Activated naive CD8-positive, alpha-beta T cell (primary cell): ENCODE measurements at regions not wholly inside any gene's neighbourhood (a gene's known extent, or its start where the extent isn't known, plus 50 kb on each side); places are given as distances from the start of the nearest gene placed in this dataset.

Source experiments
- H3K27ac Mint-ChIP-seq: one replicate; pipeline ENCODE4 v1.8.0; 2021; ENCODE audit warnings: mixed read lengths
- H3K27me3 Mint-ChIP-seq: one replicate; pipeline ENCODE4 v1.8.0; 2021; ENCODE audit warnings: mixed read lengths
- H3K36me3 Mint-ChIP-seq: one replicate; pipeline ENCODE4 v1.8.0; 2021; ENCODE audit warnings: mixed read lengths
- H3K4me1 Mint-ChIP-seq: one replicate; pipeline ENCODE4 v1.8.0; 2021; ENCODE audit warnings: low read depth, mixed read lengths
- H3K4me3 Mint-ChIP-seq: one replicate; pipeline ENCODE4 v1.8.0; 2021; ENCODE audit warnings: mild to moderate bottlenecking, mixed read lengths
- H3K9me3 Mint-ChIP-seq: one replicate; pipeline ENCODE4 v1.8.0; 2021; ENCODE audit warnings: low read depth, mixed read lengths

GRCh38 chr13:83229574-83230305, 652.5 kb downstream of the SLITRK1 start:
- peaks cover 4% of the 10 kb centered on the region for H3K9me3 Mint-ChIP-seq
- H3K36me3 Mint-ChIP-seq: no peaks in the 10 kb centered on the region
- H3K4me3 Mint-ChIP-seq: no peak overlapping the region
- H3K27ac Mint-ChIP-seq: no peak overlapping the region
- no peaks in the 10 kb centered on the region for H3K4me1 Mint-ChIP-seq
- no peaks in the 10 kb centered on the region for H3K27me3 Mint-ChIP-seq

GRCh38 chr13:83223546-83223945, 658.7 kb downstream of the SLITRK1 start:
- Mint-ChIP-seq H3K4me3 (no peak overlapping the region), H3K4me1 (no peaks in the 10 kb centered on the region), H3K9me3 (peaks cover 12% of the 10 kb centered on the region), H3K27me3 (no peaks in the 10 kb centered on the region), H3K36me3 (no peaks in the 10 kb centered on the region), H3K27ac (no peak overlapping the region)

GRCh38 chr13:83221813-83222241, 660.4 kb downstream of the SLITRK1 start:
- no peaks in the 10 kb centered on the region for H3K36me3 Mint-ChIP-seq
- peaks cover 11% of the 10 kb centered on the region for H3K9me3 Mint-ChIP-seq
- H3K27me3 Mint-ChIP-seq: no peaks in the 10 kb centered on the region
- H3K4me3 Mint-ChIP-seq: no peak overlapping the region
- H3K27ac Mint-ChIP-seq: no peak overlapping the region
- no peaks in the 10 kb centered on the region for H3K4me1 Mint-ChIP-seq

- Mint-ChIP-seq H3K27ac (no peak overlapping the region), H3K36me3 (no peaks in the 10 kb centered on the region), H3K9me3 (peaks cover 11% of the 10 kb centered on the region), H3K27me3 (no peaks in the 10 kb centered on the region), H3K4me3 (no peak overlapping the region), H3K4me1 (no peaks in the 10 kb centered on the region)
Observed at GRCh38 chr13:83221256-83221655, 661.0 kb downstream of the SLITRK1 start.

GRCh38 chr13:83220241-83220640, 662.0 kb downstream of the SLITRK1 start:
- no peaks in the 10 kb centered on the region for H3K4me1 Mint-ChIP-seq
- H3K27ac Mint-ChIP-seq: no peak overlapping the region
- H3K9me3 Mint-ChIP-seq: peaks cover 11% of the 10 kb centered on the region
- no peaks in the 10 kb centered on the region for H3K36me3 Mint-ChIP-seq
- no peaks in the 10 kb centered on the region for H3K27me3 Mint-ChIP-seq
- no peak overlapping the region for H3K4me3 Mint-ChIP-seq

GRCh38 chr13:83219832-83220231, 662.4 kb downstream of the SLITRK1 start:
- H3K4me3 Mint-ChIP-seq: no peak overlapping the region
- H3K27me3 Mint-ChIP-seq: no peaks in the 10 kb centered on the region
- H3K36me3 Mint-ChIP-seq: no peaks in the 10 kb centered on the region
- no peak overlapping the region for H3K27ac Mint-ChIP-seq
- H3K4me1 Mint-ChIP-seq: no peaks in the 10 kb centered on the region
- H3K9me3 Mint-ChIP-seq: peaks cover 11% of the 10 kb centered on the region

GRCh38 chr13:83216479-83217245, 665.6 kb downstream of the SLITRK1 start:
- Mint-ChIP-seq H3K4me1 (no peaks in the 10 kb centered on the region), H3K27me3 (no peaks in the 10 kb centered on the region), H3K4me3 (no peak overlapping the region), H3K27ac (no peak overlapping the region), H3K36me3 (no peaks in the 10 kb centered on the region), H3K9me3 (peaks cover 14% of the 10 kb centered on the region)

- Mint-ChIP-seq H3K36me3 (no peaks in the 10 kb centered on the region), H3K9me3 (peaks cover 18% of the 10 kb centered on the region), H3K27ac (no peak overlapping the region), H3K4me3 (no peak overlapping the region), H3K4me1 (no peaks in the 10 kb centered on the region), H3K27me3 (no peaks in the 10 kb centered on the region)
Observed at GRCh38 chr13:83215627-83216026, 666.6 kb downstream of the SLITRK1 start.

- H3K27ac Mint-ChIP-seq: no peak overlapping the region
- H3K4me1 Mint-ChIP-seq: no peaks in the 10 kb centered on the region
Observed at GRCh38 chr13:83214452-83214851, 667.8 kb downstream of the SLITRK1 start.

GRCh38 chr13:83211301-83211700, 671.0 kb downstream of the SLITRK1 start:
- no peak overlapping the region for H3K4me3 Mint-ChIP-seq
- H3K4me1 Mint-ChIP-seq: no peaks in the 10 kb centered on the region
- peaks cover 24% of the 10 kb centered on the region for H3K9me3 Mint-ChIP-seq
- no peak overlapping the region for H3K27ac Mint-ChIP-seq
- H3K27me3 Mint-ChIP-seq: no peaks in the 10 kb centered on the region
- no peaks in the 10 kb centered on the region for H3K36me3 Mint-ChIP-seq

More at GRCh38 chr13:83214452-83214851, 667.8 kb downstream of the SLITRK1 start:
- Mint-ChIP-seq H3K27me3 (no peaks in the 10 kb centered on the region), H3K4me3 (no peak overlapping the region), H3K9me3 (peaks cover 25% of the 10 kb centered on the region), H3K36me3 (no peaks in the 10 kb centered on the region)

GRCh38 chr13:83204886-83205285, 677.4 kb downstream of the SLITRK1 start:
- Mint-ChIP-seq H3K27ac (no peak overlapping the region), H3K9me3 (peaks cover 8% of the 10 kb centered on the region), H3K36me3 (no peaks in the 10 kb centered on the region), H3K4me1 (no peaks in the 10 kb centered on the region), H3K4me3 (no peak overlapping the region), H3K27me3 (no peaks in the 10 kb centered on the region)

GRCh38 chr13:83201506-83201905, 680.8 kb downstream of the SLITRK1 start:
- no peaks in the 10 kb centered on the region for H3K36me3 Mint-ChIP-seq

GRCh38 chr13:83197316-83197715, 685.0 kb downstream of the SLITRK1 start:
- Mint-ChIP-seq H3K4me3 (no peak overlapping the region), H3K4me1 (no peaks in the 10 kb centered on the region), H3K9me3 (no peaks in the 10 kb centered on the region), H3K27ac (no peak overlapping the region), H3K36me3 (no peaks in the 10 kb centered on the region), H3K27me3 (no peaks in the 10 kb centered on the region)

More at GRCh38 chr13:83201506-83201905, 680.8 kb downstream of the SLITRK1 start:
- no peaks in the 10 kb centered on the region for H3K4me1 Mint-ChIP-seq
- no peaks in the 10 kb centered on the region for H3K9me3 Mint-ChIP-seq
- H3K27ac Mint-ChIP-seq: no peak overlapping the region
- no peak overlapping the region for H3K4me3 Mint-ChIP-seq
- no peaks in the 10 kb centered on the region for H3K27me3 Mint-ChIP-seq

GRCh38 chr13:83190020-83190419, 692.3 kb downstream of the SLITRK1 start:
- H3K27me3 Mint-ChIP-seq: no peaks in the 10 kb centered on the region
- H3K9me3 Mint-ChIP-seq: peaks cover 5% of the 10 kb centered on the region
- H3K4me3 Mint-ChIP-seq: no peak overlapping the region
- no peaks in the 10 kb centered on the region for H3K4me1 Mint-ChIP-seq
- no peak overlapping the region for H3K27ac Mint-ChIP-seq
- no peaks in the 10 kb centered on the region for H3K36me3 Mint-ChIP-seq

- Mint-ChIP-seq H3K9me3 (peaks cover 5% of the 10 kb centered on the region), H3K4me3 (no peak overlapping the region), H3K4me1 (no peaks in the 10 kb centered on the region), H3K36me3 (no peaks in the 10 kb centered on the region), H3K27ac (no peak overlapping the region), H3K27me3 (no peaks in the 10 kb centered on the region)
Observed at GRCh38 chr13:83184819-83185218, 697.5 kb downstream of the SLITRK1 start.
